CD4-positive, alpha-beta memory T cell (primary cell): ENCODE measurements at regions not wholly inside any gene's neighbourhood (a gene's known extent, or its start where the extent isn't known, plus 50 kb on each side); places are given as distances from the start of the nearest gene placed in this dataset.

Experiments
- CTCF ChIA-PET: fragments of 350-600 bp; sonication (Branson Sonifier 250); formaldehyde crosslinking; loops from one replicate; lab custom pipeline; 2021; ENCODE audit warnings: inconsistent platforms; ENCODE audit not compliant: partially characterized antibody; lab: Charles Lee
- POLR2A ChIA-PET: fragments of 350-600 bp; sonication (Branson Sonifier 250); formaldehyde crosslinking; loops from one replicate; lab custom pipeline; 2021; ENCODE audit not compliant: partially characterized antibody; lab: Charles Lee
- DNase-seq, 5 donors: peaks; one replicate each; pipeline versions ENCODE4 v3.0.0 to v3.0.0-alpha.2; 2020 to 2022; ENCODE audit warnings: mixed read lengths in 1 of 5
- H3K27ac ChIP-seq: one replicate; pipeline ENCODE4 v1.7.0; 2013; ENCODE audit warnings: low read depth, low read length
- H3K27me3 ChIP-seq: 2 replicates; pipeline ENCODE4 v1.7.0; 2013; ENCODE audit warnings: mild to moderate bottlenecking, low read length, moderate library complexity; ENCODE audit not compliant: insufficient read depth
- H3K36me3 ChIP-seq: 2 replicates; pipeline ENCODE4 v1.7.0; 2013; ENCODE audit warnings: mild to moderate bottlenecking, low read length, moderate library complexity; ENCODE audit not compliant: insufficient read depth
- H3K4me1 ChIP-seq: 2 replicates; pipeline ENCODE4 v1.7.0; 2013; ENCODE audit warnings: mild to moderate bottlenecking, low read length, moderate library complexity; ENCODE audit not compliant: insufficient read depth
- H3K4me3 ChIP-seq, 2 donors: one replicate each; pipeline ENCODE4 v1.7.0; 2013; ENCODE audit warnings: low read length in 2 of 2, mild to moderate bottlenecking in 1 of 2
- H3K9me3 ChIP-seq, 2 donors: one replicate each; pipeline ENCODE4 v1.7.0; 2013; ENCODE audit warnings: low read length in 2 of 2, control low read depth in 1 of 2; ENCODE audit not compliant: control insufficient read depth in 1 of 2
- H3K27ac Mint-ChIP-seq, 7 donors: one replicate each; pipeline ENCODE4 v1.8.0; 2020 to 2021; ENCODE audit warnings: mixed read lengths in 7 of 7, mild to moderate bottlenecking in 6 of 7, inconsistent platforms in 3 of 7, moderate library complexity in 3 of 7
- H3K27me3 Mint-ChIP-seq, 2 donors: one replicate each; pipeline ENCODE4 v1.8.0; 2020 to 2021; ENCODE audit warnings: mixed read lengths in 2 of 2
- H3K36me3 Mint-ChIP-seq, 2 donors: one replicate each; pipeline ENCODE4 v1.8.0; 2020 to 2021; ENCODE audit warnings: mixed read lengths in 2 of 2, inconsistent platforms in 1 of 2, mild to moderate bottlenecking in 1 of 2
- H3K4me1 Mint-ChIP-seq, 4 donors: one replicate each; pipeline ENCODE4 v1.8.0; 2020 to 2021; ENCODE audit warnings: mixed read lengths in 4 of 4, mild to moderate bottlenecking in 1 of 4
- H3K4me3 Mint-ChIP-seq, 8 donors: one replicate each; pipeline ENCODE4 v1.8.0; 2020 to 2021; ENCODE audit warnings: mixed read lengths in 8 of 8, mild to moderate bottlenecking in 7 of 8, moderate library complexity in 6 of 8, inconsistent platforms in 3 of 8
- H3K9me3 Mint-ChIP-seq, 8 donors: one replicate each; pipeline ENCODE4 v1.8.0; 2020 to 2021; ENCODE audit warnings: mixed read lengths in 8 of 8, mild to moderate bottlenecking in 5 of 8, inconsistent platforms in 3 of 8, moderate library complexity in 1 of 8
- intact Hi-C: fragments of 100-400 bp; cut with micrococcal nuclease; formaldehyde crosslinking; loops from one replicate; pipeline ENCODE4 v1.15.1; 2023

- Mint-ChIP-seq H3K9me3 (peaks cover 0 to 7% (median 0%) of the 10 kb centered on the region in 8 donors), H3K4me1 (peaks cover 12 to 24% (median 19%) of the 10 kb centered on the region in 4 donors), H3K27me3 (peaks cover 0 to 2% of the 10 kb centered on the region in 2 donors), H3K27ac (peak overlapping the region in 1 of 7 donors; percentile 25), H3K36me3 (peaks cover 0 to 4% of the 10 kb centered on the region in 2 donors), H3K4me3 (peak overlapping the region in 1 of 8 donors; percentile 15)
- ChIA-PET POLR2A (no interaction called here), CTCF (interaction anchor here (1.2 kb wide), 1 partner anchor 22 kb away, joined by 3 read pairs; no protein-coding TSS in a partner anchor)
- Histone ChIP-seq H3K27me3 (no peaks in the 10 kb centered on the region), H3K9me3 (no peaks in the 10 kb centered on the region), H3K4me1 (peaks cover 20% of the 10 kb centered on the region), H3K27ac (no peak overlapping the region), H3K36me3 (no peaks in the 10 kb centered on the region), H3K4me3 (no peak overlapping the region)
- intact Hi-C loops, result no loop called here
- DNase-seq, result peak in 2 of 5 donors; percentile 4 to 20
Observed at GRCh38 chr2:195477248-195477995, 179.6 kb upstream of the SLC39A10 start.

- Mint-ChIP-seq H3K9me3 (peaks cover 0 to 7% (median 0%) of the 10 kb centered on the region in 8 donors), H3K27ac (no peak overlapping the region), H3K36me3 (peaks cover 0 to 4% of the 10 kb centered on the region in 2 donors), H3K4me3 (no peak overlapping the region), H3K4me1 (peaks cover 12 to 24% (median 19%) of the 10 kb centered on the region in 4 donors), H3K27me3 (peaks cover 0 to 2% of the 10 kb centered on the region in 2 donors)
- Histone ChIP-seq H3K36me3 (no peaks in the 10 kb centered on the region), H3K27me3 (no peaks in the 10 kb centered on the region), H3K9me3 (no peaks in the 10 kb centered on the region), H3K27ac (no peak overlapping the region), H3K4me1 (peaks cover 23% of the 10 kb centered on the region), H3K4me3 (no peak overlapping the region)
- no peak for DNase-seq
- ChIA-PET CTCF (interaction anchor here (0.9 to 1.9 kb wide), 3 partner anchors 11 to 183 kb away, joined by 3 to 4 read pairs (median 4); no protein-coding TSS in a partner anchor), POLR2A (no interaction called here)
- intact Hi-C loops, result no loop called here
Observed at GRCh38 chr2:195475336-195475735, 181.7 kb upstream of the SLC39A10 start.

GRCh38 chr2:195473862-195474261, 183.2 kb upstream of the SLC39A10 start:
- ChIA-PET POLR2A (interaction anchor here (0.9 kb wide), 1 partner anchor 183 kb away, joined by 3 read pairs; the partner anchor contains the start of gene SLC39A10), CTCF (interaction anchor here (0.9 kb wide), 1 partner anchor 24 kb away, joined by 4 read pairs; no protein-coding TSS in a partner anchor)
- H3K4me1 ChIP-seq, result peaks cover 23% of the 10 kb centered on the region
- H3K27ac ChIP-seq, result no peak overlapping the region
- Mint-ChIP-seq H3K27ac (no peak overlapping the region), H3K9me3 (peaks cover 0 to 7% (median 0%) of the 10 kb centered on the region in 8 donors), H3K4me1 (peaks cover 12 to 22% (median 16%) of the 10 kb centered on the region in 4 donors), H3K4me3 (peak overlapping the region in 1 of 8 donors; percentile 17), H3K36me3 (no peaks in the 10 kb centered on the region), H3K27me3 (peaks cover 0 to 2% of the 10 kb centered on the region in 2 donors)
- DNase-seq, result no peak
- H3K27me3 ChIP-seq, result no peaks in the 10 kb centered on the region
- no peaks in the 10 kb centered on the region for H3K36me3 ChIP-seq
- no peak overlapping the region for H3K4me3 ChIP-seq
- H3K9me3 ChIP-seq, result no peaks in the 10 kb centered on the region
- intact Hi-C loops, result no loop called here

GRCh38 chr2:195472501-195473234, 184.4 kb upstream of the SLC39A10 start:
- Histone ChIP-seq H3K36me3 (no peaks in the 10 kb centered on the region), H3K4me1 (peaks cover 16% of the 10 kb centered on the region), H3K4me3 (no peak overlapping the region), H3K27ac (no peak overlapping the region), H3K9me3 (no peaks in the 10 kb centered on the region), H3K27me3 (no peaks in the 10 kb centered on the region)
- ChIA-PET CTCF (no interaction called here), POLR2A (no interaction called here)
- no peak overlapping the region for H3K27ac Mint-ChIP-seq
- no peaks in the 10 kb centered on the region for H3K27me3 Mint-ChIP-seq
- H3K4me1 Mint-ChIP-seq, result peaks cover 4 to 20% (median 8%) of the 10 kb centered on the region in 4 donors
- peaks cover 0 to 5% (median 0%) of the 10 kb centered on the region in 8 donors for H3K9me3 Mint-ChIP-seq
- no peaks in the 10 kb centered on the region for H3K36me3 Mint-ChIP-seq
- no peak for DNase-seq
- intact Hi-C loops, result no loop called here
- peak overlapping the region in 2 of 8 donors; percentile 34 to 43 for H3K4me3 Mint-ChIP-seq

- H3K27me3 Mint-ChIP-seq, result no peaks in the 10 kb centered on the region
- no peak overlapping the region for H3K4me3 Mint-ChIP-seq
- Histone ChIP-seq H3K27me3 (no peaks in the 10 kb centered on the region), H3K27ac (no peak overlapping the region), H3K36me3 (no peaks in the 10 kb centered on the region), H3K9me3 (no peaks in the 10 kb centered on the region), H3K4me1 (peaks cover 11% of the 10 kb centered on the region), H3K4me3 (no peak overlapping the region)
- DNase-seq, result no peak
- H3K4me1 Mint-ChIP-seq, result peaks cover 0 to 15% (median 3%) of the 10 kb centered on the region in 4 donors
- no peak overlapping the region for H3K27ac Mint-ChIP-seq
- POLR2A ChIA-PET, result no interaction called here
- CTCF ChIA-PET, result no interaction called here
- H3K9me3 Mint-ChIP-seq, result peaks cover 0 to 5% (median 3%) of the 10 kb centered on the region in 8 donors
- no peaks in the 10 kb centered on the region for H3K36me3 Mint-ChIP-seq
- intact Hi-C loops, result no loop called here
Observed at GRCh38 chr2:195471807-195472206, 185.2 kb upstream of the SLC39A10 start.

GRCh38 chr2:195471163-195471562, 185.9 kb upstream of the SLC39A10 start:
- no peaks in the 10 kb centered on the region for H3K9me3 ChIP-seq
- Mint-ChIP-seq H3K36me3 (no peaks in the 10 kb centered on the region), H3K4me1 (peaks cover 0 to 15% (median 3%) of the 10 kb centered on the region in 4 donors), H3K27ac (no peak overlapping the region), H3K4me3 (no peak overlapping the region), H3K27me3 (no peaks in the 10 kb centered on the region), H3K9me3 (peaks cover 0 to 11% (median 7%) of the 10 kb centered on the region in 8 donors)
- no peaks in the 10 kb centered on the region for H3K27me3 ChIP-seq
- H3K4me1 ChIP-seq, result peaks cover 11% of the 10 kb centered on the region
- no peak overlapping the region for H3K27ac ChIP-seq
- ChIA-PET CTCF (interaction anchor here (1.7 kb wide), 1 partner anchor 28 kb away, joined by 5 read pairs; no protein-coding TSS in a partner anchor), POLR2A (no interaction called here)
- H3K36me3 ChIP-seq, result no peaks in the 10 kb centered on the region
- DNase-seq, result no peak
- no peak overlapping the region for H3K4me3 ChIP-seq
- intact Hi-C loops, result no loop called here

GRCh38 chr2:195470622-195471021, 186.4 kb upstream of the SLC39A10 start:
- Histone ChIP-seq H3K4me1 (peaks cover 11% of the 10 kb centered on the region), H3K36me3 (no peaks in the 10 kb centered on the region), H3K9me3 (no peaks in the 10 kb centered on the region), H3K27ac (no peak overlapping the region), H3K4me3 (no peak overlapping the region), H3K27me3 (no peaks in the 10 kb centered on the region)
- ChIA-PET POLR2A (no interaction called here), CTCF (interaction anchor here (1.7 kb wide), 1 partner anchor 28 kb away, joined by 5 read pairs; no protein-coding TSS in a partner anchor)
- Mint-ChIP-seq H3K9me3 (peaks cover 0 to 15% (median 7%) of the 10 kb centered on the region in 8 donors), H3K36me3 (no peaks in the 10 kb centered on the region), H3K4me1 (peaks cover 0 to 14% (median 3%) of the 10 kb centered on the region in 4 donors), H3K27ac (no peak overlapping the region), H3K27me3 (no peaks in the 10 kb centered on the region), H3K4me3 (no peak overlapping the region)
- intact Hi-C loops, result no loop called here
- no peak for DNase-seq
